ENCODE measurements at regions not wholly inside any gene's neighbourhood (a gene's known extent, or its start where the extent isn't known, plus 50 kb on each side); places are given as distances from the start of the nearest gene placed in this dataset.

DNA sequence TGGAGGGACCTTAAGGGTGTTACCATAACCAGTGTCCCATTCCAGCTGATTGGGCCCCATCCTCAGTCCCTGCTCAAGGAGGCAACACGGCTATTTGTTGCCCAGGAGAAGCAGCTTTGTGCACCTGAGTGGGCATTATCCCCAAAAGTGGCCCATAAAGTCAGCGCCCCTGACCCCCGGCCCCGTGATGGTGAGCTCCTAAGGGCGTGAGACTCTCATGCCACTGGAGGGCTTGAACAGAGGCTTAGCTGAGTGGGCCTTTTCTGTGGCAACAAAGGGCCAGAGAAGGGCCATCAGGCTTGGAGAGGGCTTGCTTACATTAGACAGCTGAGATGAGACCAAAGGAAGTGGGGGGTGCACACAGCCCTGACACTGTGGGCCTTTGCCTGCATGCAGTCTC lies 99.2 kb upstream of the RAB6C start:
- no peak for DNase-seq

DNA sequence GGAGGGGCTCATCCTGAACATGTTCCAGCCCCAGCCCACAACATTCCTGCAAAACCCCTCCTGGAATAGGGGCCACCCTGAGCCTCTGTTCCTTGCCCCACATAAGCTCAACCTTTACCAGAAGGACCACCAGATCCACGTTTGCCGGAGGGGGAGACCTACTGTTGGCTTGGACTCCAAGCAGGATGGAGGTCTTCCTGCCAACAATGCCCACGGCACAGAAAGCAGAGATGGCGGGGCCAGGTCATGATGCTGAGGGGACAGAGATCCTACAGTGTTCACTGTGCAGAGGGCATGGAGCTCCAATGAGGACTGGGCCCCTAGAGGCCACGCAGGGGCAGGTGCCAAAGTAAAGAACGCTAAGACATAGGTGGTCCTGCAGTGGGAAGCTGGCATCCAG lies 98.5 kb upstream of the RAB6C start:
- DNase-seq: no peak

DNA sequence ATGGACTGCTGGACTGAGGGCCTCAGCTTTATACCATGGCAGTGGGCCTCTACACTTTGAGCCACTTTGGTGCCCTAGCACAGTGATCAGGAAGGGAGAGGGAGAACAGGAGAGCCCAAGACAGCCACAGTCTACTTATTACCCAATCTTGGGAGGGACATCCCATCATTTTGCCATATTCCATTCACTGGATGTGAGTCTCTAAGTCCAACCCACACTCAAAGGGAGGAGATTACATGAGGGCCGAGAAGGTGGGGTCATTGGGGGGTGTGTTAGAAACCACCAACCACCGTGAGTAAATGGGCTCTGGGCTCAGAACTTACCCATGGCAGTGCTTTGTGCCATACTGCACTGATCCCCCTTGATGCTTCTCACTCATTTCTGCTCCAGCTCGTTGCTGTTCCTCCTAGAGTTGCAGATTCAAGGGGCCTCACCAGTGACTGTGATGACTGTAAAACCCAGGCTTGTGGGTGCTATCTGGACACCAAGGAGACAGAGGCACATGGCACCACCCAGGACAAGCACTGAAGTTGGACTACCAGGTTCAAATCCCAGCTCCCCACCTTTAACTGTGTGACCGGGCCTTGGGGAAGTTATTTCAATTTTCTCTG lies 97.6 kb upstream of the RAB6C start:
- no peak for DNase-seq

DNA sequence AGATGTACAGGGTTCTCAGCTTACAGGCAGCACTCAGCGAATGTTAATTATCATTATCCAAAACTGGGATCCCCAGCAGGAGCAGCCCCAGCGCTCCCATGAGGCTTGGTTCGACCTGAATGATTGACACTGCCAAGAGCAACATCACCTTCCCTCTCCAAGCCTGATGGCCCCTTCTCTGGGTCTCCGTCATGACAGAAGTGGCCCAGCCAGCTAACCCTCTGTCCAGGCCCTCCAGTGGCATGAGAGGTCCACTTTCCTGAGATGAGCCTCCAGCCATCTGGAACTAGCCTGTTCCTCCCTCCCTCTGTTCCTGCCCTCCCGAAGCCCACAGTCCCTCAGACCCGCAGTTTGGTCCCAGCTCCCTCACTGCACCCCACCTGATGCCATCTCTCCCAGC lies 97.0 kb upstream of the RAB6C start:
- no peak for DNase-seq

DNA sequence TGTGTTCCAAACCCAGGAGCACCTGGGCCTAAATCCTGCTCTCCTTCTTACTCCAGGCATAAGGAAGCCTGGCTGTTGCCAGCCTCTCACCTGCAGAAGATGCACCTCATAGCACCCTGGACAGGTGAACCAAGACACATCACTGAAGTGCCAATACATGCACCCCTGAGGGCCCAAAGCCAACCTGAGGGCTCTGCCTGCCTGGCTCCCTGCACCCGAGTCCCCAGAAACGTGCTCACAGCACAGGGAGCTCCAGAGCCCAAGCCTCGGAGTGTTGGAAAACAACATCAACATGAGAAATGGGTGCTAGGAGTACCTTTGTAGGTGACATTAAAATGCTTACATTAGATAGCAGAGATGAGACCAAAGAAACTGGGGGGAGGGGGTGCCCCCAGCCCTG lies 96.3 kb upstream of the RAB6C start:
- DNase-seq: no peak

DNA sequence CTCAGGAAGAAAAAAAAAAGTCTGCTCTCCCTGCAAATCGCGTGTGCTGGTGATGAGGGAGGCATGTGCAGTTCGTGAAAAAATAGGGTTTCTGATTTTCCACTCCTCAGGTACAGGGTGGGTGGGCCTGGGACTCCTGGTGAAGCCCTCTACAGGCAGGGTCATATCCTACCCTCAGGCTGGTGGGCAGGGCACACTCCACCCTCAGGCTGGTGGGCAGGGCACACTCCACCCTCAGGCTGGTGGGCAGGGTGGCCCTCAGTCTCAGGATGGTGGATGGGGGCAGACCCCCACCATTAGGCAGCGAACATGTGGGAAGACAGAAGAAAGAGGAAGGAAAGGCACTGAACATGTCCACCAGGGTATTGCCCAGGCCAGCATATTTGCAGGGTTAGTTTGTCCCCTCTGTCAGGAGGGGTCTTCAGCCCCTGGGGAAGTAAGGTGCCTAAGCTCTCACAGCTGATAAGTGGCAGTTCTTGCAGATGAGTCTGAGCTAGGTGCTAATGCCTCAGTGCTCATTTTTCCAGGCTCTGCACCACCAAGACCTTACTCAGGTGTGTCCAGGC lies 95.2 kb upstream of the RAB6C start:
- DNase-seq: no peak

GRCh38 chr2:129885735-129886134 lies 93.7 kb upstream of the RAB6C start:
- DNase-seq: no peak

DNA sequence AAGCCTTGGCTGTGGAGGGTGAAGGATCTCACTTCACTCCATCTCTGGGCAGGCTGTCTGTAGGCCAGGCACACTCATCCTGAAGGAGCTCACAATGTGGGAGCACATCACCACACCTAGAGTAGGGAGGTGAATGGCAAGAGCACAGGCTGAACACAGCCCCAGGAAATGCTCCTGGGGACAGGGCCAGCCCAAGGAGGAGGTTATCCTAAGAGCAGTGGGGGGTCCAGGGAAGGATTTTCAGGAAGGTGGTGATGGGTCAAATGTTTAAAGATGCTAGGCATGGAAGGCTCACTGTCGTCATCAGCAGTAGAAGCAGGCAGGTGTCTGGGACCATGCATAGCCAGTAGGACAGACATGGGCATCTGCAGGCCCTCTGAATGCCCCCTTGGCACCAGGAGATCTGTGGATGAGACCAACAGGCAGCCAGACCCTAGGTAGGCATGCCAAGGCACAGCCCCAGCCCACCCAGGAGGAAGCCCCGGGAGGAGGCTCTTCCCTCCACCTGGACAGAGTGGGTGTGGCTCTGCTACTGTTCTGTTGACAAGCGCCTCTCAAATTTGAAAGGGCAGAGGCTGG lies 91.7 kb upstream of the RAB6C start:
- DNase-seq: no peak

DNA sequence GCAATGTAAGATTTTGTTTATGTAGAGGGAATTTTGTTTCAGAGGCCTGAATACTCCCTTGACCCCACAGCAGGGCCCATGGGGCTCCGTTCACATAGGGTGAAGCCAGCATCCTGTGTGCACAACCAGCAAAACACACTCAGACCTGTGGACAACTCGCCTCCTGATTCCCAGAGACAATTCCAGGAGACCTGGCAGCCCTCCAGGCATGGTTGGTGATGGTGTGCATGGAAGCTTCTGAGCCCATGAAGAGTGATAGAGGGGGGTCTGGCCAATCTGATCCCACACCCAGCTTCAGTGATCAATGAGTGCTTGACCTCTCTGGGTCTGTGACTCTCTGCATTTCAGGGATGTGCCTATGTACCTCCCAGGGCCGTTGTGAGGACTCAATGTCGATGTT lies 91.0 kb upstream of the RAB6C start:
- DNase-seq: no peak

GRCh38 chr2:129888896-129889295 lies 90.6 kb upstream of the RAB6C start:
- no peak for DNase-seq

- DNase-seq: no peak
These were observed 87.8 kb upstream of the RAB6C start for GRCh38 chr2:129891341-129892320.

GRCh38 chr2:129892360-129892759 lies 87.1 kb upstream of the RAB6C start:
- no peak for DNase-seq

- DNase-seq: no peak
These were observed 86.7 kb upstream of the RAB6C start for GRCh38 chr2:129892773-129893172.

DNA sequence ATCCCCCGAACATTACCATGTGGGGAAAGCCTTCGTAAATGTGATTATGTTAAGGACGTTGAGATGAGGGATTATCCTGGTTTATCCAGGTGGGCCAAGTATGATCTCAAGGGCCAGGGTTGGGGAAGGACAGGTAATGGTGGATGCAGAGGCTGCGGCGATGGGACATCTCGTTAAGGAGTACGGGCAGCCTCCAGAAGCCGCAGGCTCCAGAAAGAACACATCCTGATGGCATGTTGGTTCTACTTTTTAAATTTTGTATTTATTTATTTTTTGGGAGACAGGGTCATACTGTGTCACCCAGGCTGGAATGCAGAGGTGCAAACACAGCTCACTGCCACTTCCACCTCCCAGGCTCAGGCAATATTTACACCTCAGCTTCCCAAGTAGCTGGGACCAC lies 86.2 kb upstream of the RAB6C start:
- no peak for DNase-seq

- DNase-seq: no peak
These were observed 84.8 kb upstream of the RAB6C start for GRCh38 chr2:129894616-129895015.

DNA sequence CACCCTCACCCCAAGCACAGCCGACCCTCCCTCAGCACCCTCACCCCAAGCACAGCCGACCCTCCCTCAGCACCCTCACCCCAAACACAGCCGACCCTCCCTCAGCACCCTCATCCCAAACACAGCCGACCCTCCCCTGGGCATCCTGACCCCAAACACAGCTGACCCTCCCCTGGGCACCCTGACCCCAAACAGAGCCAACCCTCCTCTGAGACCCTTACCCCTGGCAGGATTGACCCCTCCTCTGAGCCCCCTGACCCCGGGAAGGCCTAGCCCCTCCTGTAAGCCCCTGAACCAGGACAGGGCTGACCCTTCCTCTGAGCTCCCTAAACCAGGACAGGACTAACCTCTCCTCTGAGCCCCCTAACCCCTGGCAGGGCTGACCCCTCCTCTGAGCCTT lies 84.4 kb upstream of the RAB6C start:
- DNase-seq: no peak

DNA sequence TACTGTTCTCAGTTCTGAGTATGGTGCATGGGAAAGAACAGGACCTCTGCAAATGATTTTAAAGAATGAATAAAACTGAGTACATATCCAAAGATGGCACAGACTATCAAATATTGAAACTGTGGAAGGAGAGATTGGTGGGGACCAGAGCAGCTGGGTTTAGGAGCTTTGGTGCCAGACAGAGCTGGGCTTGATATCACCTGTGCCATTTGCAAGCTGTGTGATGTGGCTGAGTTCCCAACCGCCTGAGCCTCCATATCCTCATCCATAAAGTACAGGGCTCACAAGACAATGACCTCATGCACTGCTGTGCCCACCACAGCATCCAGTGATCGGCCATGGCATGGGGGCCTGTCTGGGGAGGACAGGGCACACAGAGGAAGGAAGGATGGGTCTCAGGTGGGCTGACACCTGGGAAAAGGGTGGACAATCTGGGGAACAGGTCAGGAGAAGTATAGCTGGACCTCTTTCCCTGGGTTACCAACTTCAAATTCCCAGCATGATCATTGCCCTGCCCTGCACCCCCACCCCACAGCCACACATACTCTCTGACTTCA lies 83.9 kb upstream of the RAB6C start:
- DNase-seq: no peak

DNA sequence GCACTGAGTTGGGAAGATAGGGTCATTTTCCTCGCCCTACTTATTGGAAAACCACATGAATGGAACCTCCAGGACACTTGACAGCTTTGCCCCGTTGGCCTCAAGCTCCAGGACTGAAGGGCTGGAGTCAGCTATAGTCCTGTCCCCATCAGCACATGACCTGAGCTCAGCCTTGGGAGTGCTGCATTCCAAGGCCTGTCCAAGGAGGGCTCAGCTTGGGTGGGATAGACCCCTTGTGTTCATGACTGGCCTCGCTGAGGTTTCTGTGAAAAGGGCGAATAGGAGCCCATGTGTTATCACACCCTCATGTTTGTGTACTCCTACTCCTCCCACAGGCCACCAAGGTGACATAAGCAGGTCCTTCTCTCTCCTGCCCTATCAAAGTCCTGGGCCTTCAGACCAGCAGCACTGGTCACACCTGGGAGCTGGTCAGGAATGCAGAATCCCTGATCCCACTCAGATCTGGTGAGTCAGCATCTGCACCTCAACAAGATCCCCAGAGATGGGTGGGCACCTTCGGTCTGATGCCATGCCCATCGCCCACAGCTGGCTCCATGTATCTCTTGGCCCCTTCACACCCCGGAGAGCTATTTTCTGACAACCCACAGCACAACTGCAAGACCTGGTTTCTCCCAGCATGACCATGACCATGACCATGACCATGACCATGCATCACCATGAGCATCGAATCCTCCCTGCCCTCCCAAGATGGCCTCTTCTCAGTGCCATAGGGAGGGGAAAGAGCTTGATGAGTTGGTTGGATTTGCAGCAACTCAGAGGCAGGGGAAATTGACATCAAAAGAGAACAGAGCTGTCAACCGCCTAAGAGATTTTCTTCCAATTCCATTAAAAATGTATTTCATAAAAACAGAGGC lies 83.0 kb upstream of the RAB6C start:
- no peak for DNase-seq

- no peak for DNase-seq
These were observed 77.6 kb upstream of the RAB6C start for GRCh38 chr2:129901754-129902415.

DNA sequence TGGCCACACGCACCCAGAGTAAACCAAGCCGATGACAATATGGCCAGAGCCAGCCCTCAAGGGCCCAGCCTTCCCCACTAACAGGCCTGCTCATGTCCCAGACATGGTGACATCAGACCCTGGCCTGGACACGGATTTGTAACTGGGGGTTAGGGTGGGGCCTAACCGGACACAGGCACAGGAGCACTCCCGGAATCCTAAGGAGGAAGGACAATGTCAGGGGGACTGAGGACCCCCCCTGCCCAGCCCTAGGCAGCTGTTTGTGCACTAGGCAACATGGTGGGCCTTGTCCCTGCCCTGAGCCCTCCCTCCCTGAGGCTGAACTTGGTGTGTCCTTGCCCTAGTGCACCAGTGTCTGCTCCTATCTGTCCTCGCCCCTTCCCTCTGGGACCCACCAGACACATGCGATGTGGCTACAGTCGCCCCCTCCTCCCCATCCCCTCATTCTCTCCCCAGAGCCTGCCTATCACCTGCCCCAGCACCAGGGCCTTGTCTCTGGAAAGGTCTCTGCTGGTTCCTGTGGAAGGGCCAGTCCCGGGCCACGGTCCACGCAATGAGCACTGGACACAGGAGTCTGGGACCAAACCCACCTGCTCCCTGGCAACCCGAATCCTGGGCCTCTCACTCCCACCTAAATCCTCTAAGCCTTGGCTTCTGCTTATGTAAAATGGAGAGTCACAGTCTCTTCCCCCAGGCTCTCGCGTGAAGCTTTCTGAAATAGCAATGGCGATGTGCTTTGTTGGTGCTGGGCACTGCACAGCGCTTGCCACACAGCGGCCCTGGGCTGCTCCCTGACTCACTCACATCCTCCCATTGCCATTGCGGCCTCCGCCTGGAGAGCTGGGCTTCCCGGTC lies 76.5 kb upstream of the RAB6C start:
- DNase-seq: no peak

All from NCI-H69 (cell line).